Transverse colon (tissue), 3 donors: ENCODE measurements at regions not wholly inside any gene's neighbourhood (a gene's known extent, or its start where the extent isn't known, plus 50 kb on each side); places are given as distances from the start of the nearest gene placed in this dataset.

Source experiments
- CTCF ChIP-seq, 5 experiments: fragments of 200-600 bp in 3 of 5; fragments of 450-650 bp in 2 of 5; sonication (generic) in 3 of 5; IDR thresholded peaks; 1 replicate in 2 of 5; 2 replicates in 3 of 5; pipeline ENCODE4 v1.5.1; 2016 to 2017; ENCODE audit warnings: antibody characterized with exemption in 5 of 5, inconsistent platforms in 3 of 5, mild to moderate bottlenecking in 2 of 5, moderate library complexity in 1 of 5
- EP300 ChIP-seq: sonication (generic); formaldehyde crosslinking; IDR thresholded peaks from one replicate; pipeline ENCODE4 v1.6.1; 2017; ENCODE audit warnings: antibody characterized with exemption, low read depth
- POLR2A ChIP-seq: fragments of 450-650 bp; IDR thresholded peaks from one replicate; pipeline ENCODE4 v1.6.1; 2016; ENCODE audit warnings: antibody characterized with exemption, mild to moderate bottlenecking, moderate library complexity

- TF ChIP-seq CTCF (IDR thresholded peaks at IDR 0.05) (no peak), POLR2A (no peak), EP300 (no peak)
These were observed 1947.1 kb downstream of the OLFM4 start for GRCh38 chr13:54975676-54976075.
